Prostate gland (tissue), 2 donors: ENCODE measurements at regions not wholly inside any gene's neighbourhood (a gene's known extent, or its start where the extent isn't known, plus 50 kb on each side); places are given as distances from the start of the nearest gene placed in this dataset.

Experiments used
- CTCF ChIP-seq, 4 experiments: fragments of 200-600 bp in 2 of 4; fragments of 450-650 bp in 2 of 4; sonication (generic) in 2 of 4; IDR thresholded peaks; 1 replicate in 3 of 4; 2 replicates in 1 of 4; pipeline ENCODE4 v1.5.1; 2016 to 2019; ENCODE audit warnings: antibody characterized with exemption in 4 of 4, mild to moderate bottlenecking in 2 of 4, moderate library complexity in 2 of 4
- POLR2A ChIP-seq: fragments of 450-650 bp; IDR thresholded peaks from one replicate; pipeline ENCODE4 v1.6.1; 2016; ENCODE audit warnings: antibody characterized with exemption, mild to moderate bottlenecking
- POLR2AphosphoS5 ChIP-seq: sonication (generic); formaldehyde crosslinking; IDR thresholded peaks from one replicate; pipeline ENCODE4 v1.6.1; 2017; ENCODE audit warnings: antibody characterized with exemption

- TF ChIP-seq CTCF (IDR thresholded peaks at IDR 0.05): no peak
- no peak for TF ChIP-seq POLR2A
- no peak for TF ChIP-seq POLR2AphosphoS5
Measured at GRCh38 chr2:106012001-106012590, 182.0 kb downstream of the UXS1 start.
